Activated naive CD4-positive, alpha-beta T cell treated with anti-CD3 and anti-CD28 coated beads for 36 hours (primary cell): ENCODE measurements at regions not wholly inside any gene's neighbourhood (a gene's known extent, or its start where the extent isn't known, plus 50 kb on each side); places are given as distances from the start of the nearest gene placed in this dataset.

Experiments used
- CTCF ChIA-PET: fragments of 350-600 bp; sonication (Branson Sonifier 250); formaldehyde crosslinking; loops from one replicate; lab custom pipeline; 2021; ENCODE audit warnings: antibody characterized with exemption; lab: Charles Lee
- DNase-seq: peaks from one replicate; pipeline ENCODE4 v3.0.0-alpha.2; 2020
- H3K27ac Mint-ChIP-seq: one replicate; pipeline ENCODE4 v1.8.0; 2021; ENCODE audit warnings: mild to moderate bottlenecking, mixed read lengths
- H3K27me3 Mint-ChIP-seq: one replicate; pipeline ENCODE4 v1.8.0; 2021; ENCODE audit warnings: low read depth, mixed read lengths
- H3K36me3 Mint-ChIP-seq: one replicate; pipeline ENCODE4 v1.8.0; 2021; ENCODE audit warnings: low read depth, mixed read lengths
- H3K4me1 Mint-ChIP-seq: one replicate; pipeline ENCODE4 v1.8.0; 2021; ENCODE audit warnings: low read depth, mixed read lengths
- H3K4me3 Mint-ChIP-seq: one replicate; pipeline ENCODE4 v1.8.0; 2021; ENCODE audit warnings: mild to moderate bottlenecking, moderate library complexity, mixed read lengths
- H3K9me3 Mint-ChIP-seq: one replicate; pipeline ENCODE4 v1.8.0; 2021; ENCODE audit warnings: mixed read lengths
- intact Hi-C: fragments of 100-400 bp; cut with micrococcal nuclease; formaldehyde crosslinking; loops from one replicate; pipeline ENCODE4 v1.15.1; 2023

DNA sequence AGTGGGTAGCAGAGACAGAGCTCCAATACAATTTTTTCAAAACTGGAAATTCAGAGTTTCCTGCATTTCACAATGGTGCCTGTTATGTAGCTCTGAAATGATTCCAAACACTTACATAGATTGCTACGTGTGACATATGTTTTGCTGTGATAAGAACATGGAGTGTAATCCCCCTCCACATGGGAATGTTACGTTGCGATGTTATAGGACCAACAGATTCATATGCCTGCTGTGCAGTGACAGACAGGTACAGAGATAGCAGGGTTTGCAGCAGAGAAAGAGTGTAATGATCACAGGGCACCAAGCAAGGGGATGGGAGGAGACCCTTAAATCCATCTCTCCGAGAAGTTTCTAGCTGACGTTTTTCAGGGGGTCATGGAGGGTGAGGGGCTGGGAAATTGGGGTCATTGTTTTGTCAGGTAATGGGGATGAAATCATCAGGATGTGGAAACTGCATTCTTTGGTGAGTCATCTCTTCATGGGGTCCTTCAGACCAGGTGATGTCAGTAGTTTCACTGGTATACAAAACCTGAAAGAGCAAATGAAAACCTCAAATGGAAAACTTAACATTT is 76.6 kb upstream of the OSBPL8 start:
- H3K27me3 Mint-ChIP-seq, result no peaks in the 10 kb centered on the region
- no peak overlapping the region for H3K4me3 Mint-ChIP-seq
- intact Hi-C loops, result no loop called here
- peaks cover 8% of the 10 kb centered on the region for H3K4me1 Mint-ChIP-seq
- DNase-seq, result no peak
- no peak overlapping the region for H3K27ac Mint-ChIP-seq
- no peaks in the 10 kb centered on the region for H3K36me3 Mint-ChIP-seq
- CTCF ChIA-PET, result interaction anchor here (0.7 to 1.2 kb wide), 4 partner anchors 14 to 375 kb away, joined by 3 to 4 read pairs (median 4); no protein-coding TSS in a partner anchor
- H3K9me3 Mint-ChIP-seq, result no peaks in the 10 kb centered on the region

DNA sequence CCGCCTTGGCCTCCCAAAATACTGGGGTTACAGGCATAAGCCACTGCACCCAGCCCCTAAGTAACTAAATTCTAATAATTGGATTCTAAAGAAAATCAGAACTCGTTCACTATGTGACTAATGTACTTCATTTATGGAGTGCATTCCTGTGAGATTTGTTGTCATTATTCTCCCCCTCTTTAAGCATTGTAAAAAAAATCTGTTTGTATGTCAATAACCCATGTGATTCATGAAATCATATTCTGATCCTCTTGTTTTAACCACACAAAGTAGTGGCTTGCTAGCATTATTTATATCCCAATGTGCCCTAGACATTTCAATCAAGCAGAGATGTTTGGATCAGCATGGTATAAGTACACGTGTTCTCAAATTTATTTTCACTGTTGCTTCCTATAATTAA is 78.2 kb upstream of the OSBPL8 start:
- no peak overlapping the region for H3K4me3 Mint-ChIP-seq
- H3K36me3 Mint-ChIP-seq, result no peaks in the 10 kb centered on the region
- no peaks in the 10 kb centered on the region for H3K9me3 Mint-ChIP-seq
- no peaks in the 10 kb centered on the region for H3K27me3 Mint-ChIP-seq
- H3K4me1 Mint-ChIP-seq, result peaks cover 8% of the 10 kb centered on the region
- intact Hi-C loops, result no loop called here
- CTCF ChIA-PET, result no interaction called here
- no peak overlapping the region for H3K27ac Mint-ChIP-seq
- DNase-seq, result no peak

DNA sequence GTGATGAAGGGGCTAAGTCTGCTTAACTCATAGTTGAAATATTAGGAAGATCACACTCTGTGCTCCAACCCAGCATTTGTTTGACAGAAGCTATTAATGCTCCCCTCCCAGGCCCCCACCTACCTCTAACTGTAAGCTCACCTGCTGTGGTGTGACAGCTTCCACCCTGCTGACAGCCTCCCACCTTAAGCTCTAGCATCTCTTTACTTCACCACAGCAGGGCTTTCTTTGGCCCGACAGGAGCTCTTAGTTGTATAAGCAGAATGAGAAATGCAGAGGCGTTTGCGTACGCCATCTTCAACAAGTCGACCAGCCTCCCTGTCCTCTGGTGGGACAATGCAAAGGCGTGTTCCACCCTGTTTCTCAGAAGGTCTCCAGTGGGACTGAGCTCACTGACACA is 80.1 kb upstream of the OSBPL8 start:
- CTCF ChIA-PET, result interaction anchor here (1.4 kb wide), 1 partner anchor 152 kb away, joined by 3 read pairs; no protein-coding TSS in a partner anchor
- no peaks in the 10 kb centered on the region for H3K36me3 Mint-ChIP-seq
- peaks cover 8% of the 10 kb centered on the region for H3K4me1 Mint-ChIP-seq
- no peaks in the 10 kb centered on the region for H3K27me3 Mint-ChIP-seq
- DNase-seq, result no peak
- H3K4me3 Mint-ChIP-seq, result no peak overlapping the region
- H3K27ac Mint-ChIP-seq, result no peak overlapping the region
- H3K9me3 Mint-ChIP-seq, result no peaks in the 10 kb centered on the region
- intact Hi-C loops, result no loop called here

DNA sequence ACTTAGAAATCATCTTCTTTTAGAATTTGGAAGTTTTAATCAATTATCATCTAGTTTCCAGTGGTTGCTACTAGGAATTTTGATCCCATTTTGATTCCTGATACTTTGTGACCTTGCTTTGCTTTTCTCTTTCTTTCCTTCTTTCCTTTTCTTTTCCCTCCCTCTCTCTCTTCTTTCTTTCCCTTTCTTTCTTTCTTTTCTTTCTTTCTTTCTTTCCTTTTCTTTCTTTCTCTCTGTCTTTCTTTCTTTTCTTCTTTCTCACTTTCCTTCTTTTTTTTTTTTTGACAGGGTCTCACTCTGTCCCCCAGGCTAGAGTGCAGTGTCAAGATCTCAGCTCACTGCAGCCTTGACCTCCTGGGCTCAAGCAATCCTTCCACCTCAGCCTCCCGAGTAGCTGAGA is 81.5 kb upstream of the OSBPL8 start:
- no peak overlapping the region for H3K4me3 Mint-ChIP-seq
- H3K36me3 Mint-ChIP-seq, result no peaks in the 10 kb centered on the region
- H3K27ac Mint-ChIP-seq, result no peak overlapping the region
- CTCF ChIA-PET, result no interaction called here
- H3K4me1 Mint-ChIP-seq, result peaks cover 7% of the 10 kb centered on the region
- DNase-seq, result no peak
- H3K9me3 Mint-ChIP-seq, result no peaks in the 10 kb centered on the region
- H3K27me3 Mint-ChIP-seq, result no peaks in the 10 kb centered on the region
- intact Hi-C loops, result no loop called here

GRCh38 chr12:76641961-76642360 is 82.4 kb upstream of the OSBPL8 start:
- H3K4me1 Mint-ChIP-seq, result no peaks in the 10 kb centered on the region
- H3K36me3 Mint-ChIP-seq, result no peaks in the 10 kb centered on the region
- intact Hi-C loops, result no loop called here
- DNase-seq, result no peak
- CTCF ChIA-PET, result no interaction called here
- H3K4me3 Mint-ChIP-seq, result no peak overlapping the region
- H3K27ac Mint-ChIP-seq, result no peak overlapping the region
- H3K27me3 Mint-ChIP-seq, result no peaks in the 10 kb centered on the region
- no peaks in the 10 kb centered on the region for H3K9me3 Mint-ChIP-seq

GRCh38 chr12:76643438-76643837 is 83.9 kb upstream of the OSBPL8 start:
- CTCF ChIA-PET, result interaction anchor here (0.7 to 1.1 kb wide), 3 partner anchors 147 to 1285 kb away, joined by 3 to 5 read pairs (median 3); no protein-coding TSS in a partner anchor

GRCh38 chr12:76644950-76645349 is 85.4 kb upstream of the OSBPL8 start:
- no peak for DNase-seq
- Mint-ChIP-seq H3K4me1 (no peaks in the 10 kb centered on the region), H3K27me3 (no peaks in the 10 kb centered on the region), H3K4me3 (no peak overlapping the region), H3K9me3 (no peaks in the 10 kb centered on the region), H3K27ac (no peak overlapping the region), H3K36me3 (no peaks in the 10 kb centered on the region)
- intact Hi-C loops, result no loop called here
- CTCF ChIA-PET, result no interaction called here

More at GRCh38 chr12:76643438-76643837, 83.9 kb upstream of the OSBPL8 start:
- no peak overlapping the region for H3K4me3 Mint-ChIP-seq
- intact Hi-C loops, result no loop called here
- no peaks in the 10 kb centered on the region for H3K36me3 Mint-ChIP-seq
- no peaks in the 10 kb centered on the region for H3K27me3 Mint-ChIP-seq
- no peak for DNase-seq
- no peak overlapping the region for H3K27ac Mint-ChIP-seq
- H3K4me1 Mint-ChIP-seq, result no peaks in the 10 kb centered on the region
- H3K9me3 Mint-ChIP-seq, result no peaks in the 10 kb centered on the region

GRCh38 chr12:76645934-76646333 is 86.4 kb upstream of the OSBPL8 start:
- H3K9me3 Mint-ChIP-seq, result no peaks in the 10 kb centered on the region
- no peak overlapping the region for H3K4me3 Mint-ChIP-seq
- intact Hi-C loops, result no loop called here
- no peaks in the 10 kb centered on the region for H3K4me1 Mint-ChIP-seq
- CTCF ChIA-PET, result no interaction called here
- H3K27ac Mint-ChIP-seq, result no peak overlapping the region
- no peaks in the 10 kb centered on the region for H3K36me3 Mint-ChIP-seq
- no peaks in the 10 kb centered on the region for H3K27me3 Mint-ChIP-seq
- no peak for DNase-seq

DNA sequence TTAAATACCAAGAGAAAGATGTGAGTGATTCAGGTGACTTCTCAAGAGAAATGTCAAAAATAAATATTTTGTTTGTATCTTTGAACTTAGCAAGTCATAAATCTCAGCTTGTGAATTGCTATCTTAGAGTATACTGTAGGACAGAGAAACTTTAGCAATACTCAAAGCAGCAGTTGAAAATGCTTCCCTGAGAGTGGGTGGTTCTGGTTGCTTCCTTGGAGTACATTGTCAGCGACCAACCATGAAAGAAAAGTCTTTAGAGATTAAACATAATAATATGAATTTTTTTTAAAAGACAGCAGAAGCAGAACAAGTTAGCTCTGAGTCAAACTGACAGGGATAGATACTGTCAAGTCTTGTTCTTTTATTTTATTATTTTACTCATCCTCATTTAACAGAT is 86.8 kb upstream of the OSBPL8 start:
- CTCF ChIA-PET, result no interaction called here
- DNase-seq, result no peak
- Mint-ChIP-seq H3K27ac (no peak overlapping the region), H3K9me3 (no peaks in the 10 kb centered on the region), H3K4me1 (no peaks in the 10 kb centered on the region), H3K27me3 (no peaks in the 10 kb centered on the region), H3K36me3 (no peaks in the 10 kb centered on the region), H3K4me3 (no peak overlapping the region)
- intact Hi-C loops, result no loop called here

GRCh38 chr12:76649099-76649498 is 89.5 kb upstream of the OSBPL8 start:
- Mint-ChIP-seq H3K9me3 (no peaks in the 10 kb centered on the region), H3K4me3 (no peak overlapping the region), H3K27ac (no peak overlapping the region), H3K27me3 (no peaks in the 10 kb centered on the region), H3K4me1 (no peaks in the 10 kb centered on the region), H3K36me3 (no peaks in the 10 kb centered on the region)
- CTCF ChIA-PET, result no interaction called here
- intact Hi-C loops, result no loop called here
- DNase-seq, result no peak

GRCh38 chr12:76652402-76652801 is 92.8 kb upstream of the OSBPL8 start:
- H3K9me3 Mint-ChIP-seq, result no peaks in the 10 kb centered on the region
- CTCF ChIA-PET, result interaction anchor here (1.3 kb wide), 2 partner anchors 89 to 358 kb away, joined by 3 read pairs; no protein-coding TSS in a partner anchor

DNA sequence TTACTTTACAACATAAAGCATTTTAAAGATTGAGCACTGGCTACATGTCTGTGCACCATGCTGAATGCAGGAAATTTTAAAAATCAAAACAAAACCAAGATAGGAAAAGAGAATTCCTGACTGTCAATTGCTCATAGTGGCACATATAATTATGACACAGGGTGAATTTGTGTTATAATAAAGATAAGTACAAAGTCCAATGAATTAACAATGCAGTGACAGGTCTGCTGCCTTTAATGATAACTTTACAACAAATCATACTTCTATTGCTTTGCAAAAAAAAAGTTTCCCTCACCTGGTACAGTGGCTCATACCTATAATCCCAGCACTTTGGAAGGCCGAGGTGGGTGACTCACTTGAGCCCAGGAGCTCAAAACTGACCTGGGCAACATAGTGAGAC is 93.8 kb upstream of the OSBPL8 start:
- Mint-ChIP-seq H3K9me3 (no peaks in the 10 kb centered on the region), H3K4me3 (no peak overlapping the region), H3K27me3 (no peaks in the 10 kb centered on the region), H3K36me3 (no peaks in the 10 kb centered on the region), H3K4me1 (no peaks in the 10 kb centered on the region), H3K27ac (no peak overlapping the region)
- DNase-seq, result no peak
- CTCF ChIA-PET, result interaction anchor here (0.6 to 1.3 kb wide), 3 partner anchors 88 to 461 kb away, joined by 3 to 4 read pairs (median 3); no protein-coding TSS in a partner anchor
- intact Hi-C loops, result no loop called here

More at GRCh38 chr12:76652402-76652801, 92.8 kb upstream of the OSBPL8 start:
- Mint-ChIP-seq H3K36me3 (no peaks in the 10 kb centered on the region), H3K4me3 (no peak overlapping the region), H3K27ac (no peak overlapping the region), H3K27me3 (no peaks in the 10 kb centered on the region), H3K4me1 (no peaks in the 10 kb centered on the region)
- no peak for DNase-seq
- intact Hi-C loops, result no loop called here

- Mint-ChIP-seq H3K36me3 (no peaks in the 10 kb centered on the region), H3K9me3 (no peaks in the 10 kb centered on the region), H3K4me3 (no peak overlapping the region), H3K27ac (no peak overlapping the region), H3K27me3 (no peaks in the 10 kb centered on the region), H3K4me1 (peaks cover 11% of the 10 kb centered on the region)
- no peak for DNase-seq
- CTCF ChIA-PET, result interaction anchor here (0.5 to 1.0 kb wide), 3 partner anchors 20 to 77 kb away, joined by 3 read pairs; no protein-coding TSS in a partner anchor
- intact Hi-C loops, result no loop called here
Observed at GRCh38 chr12:76664731-76665130, 99.2 kb upstream of the ZDHHC17 start.
